HCT116 (cell line): ENCODE measurements at regions not wholly inside any gene's neighbourhood (a gene's known extent, or its start where the extent isn't known, plus 50 kb on each side); places are given as distances from the start of the nearest gene placed in this dataset.

Experiments
- CEBPB ChIP-seq: IDR thresholded peaks from 2 replicates; pipeline ENCODE4 v1.6.1; 2012; ENCODE audit warnings: low read depth
- EGR1 ChIP-seq: IDR thresholded peaks from 2 replicates; pipeline ENCODE4 v1.6.1; 2012; ENCODE audit warnings: low read depth
- EZH2 ChIP-seq: fragments of 200-600 bp; sonication (generic); IDR thresholded peaks from 2 replicates; pipeline ENCODE4 v1.6.1; 2017; ENCODE audit warnings: antibody characterized with exemption, mixed run types
- EZH2phosphoT487 ChIP-seq: fragments of 200-600 bp; IDR thresholded peaks from 2 replicates; pipeline ENCODE4 v1.6.1; 2018; ENCODE audit warnings: antibody characterized with exemption, borderline replicate concordance
- POLR2A ChIP-seq: IDR thresholded peaks from 2 replicates; pipeline ENCODE4 v1.7.0; 2011; ENCODE audit warnings: borderline replicate concordance; ENCODE audit not compliant: insufficient read depth, insufficient read length; ENCODE audit errors: extremely low read depth
- POLR2AphosphoS5 ChIP-seq: IDR thresholded peaks from 2 replicates; pipeline ENCODE4 v1.6.1; 2011; ENCODE audit warnings: mild to moderate bottlenecking, low read depth, low read length, moderate library complexity
- RAD21 ChIP-seq: IDR thresholded peaks from 2 replicates; pipeline ENCODE4 v1.6.1; 2012; ENCODE audit warnings: low read depth, mild to moderate bottlenecking
- SP1 ChIP-seq: IDR thresholded peaks from 2 replicates; pipeline ENCODE4 v1.6.1; 2012; ENCODE audit warnings: low read depth
- SRF ChIP-seq: IDR thresholded peaks from 2 replicates; pipeline ENCODE4 v1.6.1; 2012; ENCODE audit warnings: low read depth
- TCF7L2 ChIP-seq: IDR thresholded peaks from 2 replicates; pipeline ENCODE4 v1.7.0; 2011; ENCODE audit warnings: borderline replicate concordance, inconsistent platforms; ENCODE audit not compliant: insufficient read depth, insufficient read length; ENCODE audit errors: extremely low read depth
- ZNF274 ChIP-seq: fragments of 200-500 bp; sonication (Bioruptor generic); IDR thresholded peaks from 2 replicates; pipeline ENCODE4 v1.6.1; 2014; ENCODE audit warnings: mild to moderate bottlenecking, low read depth, low read length, inconsistent platforms
- TF ChIP-seq, protein P1 (sequence below), 3 experiments: fragments of 200-600 bp in 1 of 3; sonication (generic) in 1 of 3; IDR thresholded peaks in 2 of 3; conservative IDR thresholded peaks in 1 of 3; 2 replicates each; pipeline ENCODE4 v1.5.1; 2012 to 2017; ENCODE audit warnings: low read depth in 2 of 3, low read length in 2 of 3, antibody characterized with exemption in 1 of 3, borderline replicate concordance in 1 of 3, control low read depth in 1 of 3, mild to moderate bottlenecking in 1 of 3, mixed read lengths in 1 of 3, mixed run types in 1 of 3, moderate library complexity in 1 of 3; ENCODE audit not compliant: insufficient read depth in 1 of 3
- TF ChIP-seq, protein P2 (sequence below): IDR thresholded peaks from 2 replicates; pipeline ENCODE4 v1.6.1; 2012
- TF ChIP-seq, protein P3 (sequence below): IDR thresholded peaks from 2 replicates; pipeline ENCODE4 v1.6.1; 2012; ENCODE audit warnings: low read depth

DNA sequence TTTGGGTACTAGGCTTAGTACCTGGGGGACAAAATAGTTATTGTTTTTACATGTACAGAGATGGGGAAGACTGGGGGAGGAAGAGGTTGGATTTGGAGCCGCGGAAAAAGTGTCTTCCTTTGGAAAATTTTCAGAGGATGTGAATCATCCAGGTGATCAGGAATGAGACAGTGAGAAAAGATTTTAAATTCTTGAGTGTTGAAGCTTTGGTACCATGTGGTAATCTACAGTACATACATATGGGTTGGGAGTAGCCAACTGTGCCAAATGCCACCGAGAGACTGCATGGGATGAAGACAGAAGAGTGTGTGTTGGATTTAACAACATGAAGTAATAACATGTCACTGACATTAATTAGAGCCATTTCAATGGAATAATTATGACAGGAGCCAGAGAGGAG, 1238.2 kb downstream of the ROBO1 start:
- TF ChIP-seq, protein P1, sequence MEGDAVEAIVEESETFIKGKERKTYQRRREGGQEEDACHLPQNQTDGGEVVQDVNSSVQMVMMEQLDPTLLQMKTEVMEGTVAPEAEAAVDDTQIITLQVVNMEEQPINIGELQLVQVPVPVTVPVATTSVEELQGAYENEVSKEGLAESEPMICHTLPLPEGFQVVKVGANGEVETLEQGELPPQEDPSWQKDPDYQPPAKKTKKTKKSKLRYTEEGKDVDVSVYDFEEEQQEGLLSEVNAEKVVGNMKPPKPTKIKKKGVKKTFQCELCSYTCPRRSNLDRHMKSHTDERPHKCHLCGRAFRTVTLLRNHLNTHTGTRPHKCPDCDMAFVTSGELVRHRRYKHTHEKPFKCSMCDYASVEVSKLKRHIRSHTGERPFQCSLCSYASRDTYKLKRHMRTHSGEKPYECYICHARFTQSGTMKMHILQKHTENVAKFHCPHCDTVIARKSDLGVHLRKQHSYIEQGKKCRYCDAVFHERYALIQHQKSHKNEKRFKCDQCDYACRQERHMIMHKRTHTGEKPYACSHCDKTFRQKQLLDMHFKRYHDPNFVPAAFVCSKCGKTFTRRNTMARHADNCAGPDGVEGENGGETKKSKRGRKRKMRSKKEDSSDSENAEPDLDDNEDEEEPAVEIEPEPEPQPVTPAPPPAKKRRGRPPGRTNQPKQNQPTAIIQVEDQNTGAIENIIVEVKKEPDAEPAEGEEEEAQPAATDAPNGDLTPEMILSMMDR (IDR thresholded peaks at IDR 0.05 in 2 of 3, conservative IDR thresholded peaks at IDR 0.05 in 1 of 3; ENCODE audit: borderline replicate concordance in 1 of 3, insufficient read depth in 1 of 3, low read depth in 2 of 3, low read length in 2 of 3): no peak
- TF ChIP-seq CEBPB: no peak
- TF ChIP-seq SP1: no peak
- no peak for TF ChIP-seq POLR2A
- no peak for TF ChIP-seq SRF
- no peak for TF ChIP-seq EZH2
- TF ChIP-seq, protein P2, sequence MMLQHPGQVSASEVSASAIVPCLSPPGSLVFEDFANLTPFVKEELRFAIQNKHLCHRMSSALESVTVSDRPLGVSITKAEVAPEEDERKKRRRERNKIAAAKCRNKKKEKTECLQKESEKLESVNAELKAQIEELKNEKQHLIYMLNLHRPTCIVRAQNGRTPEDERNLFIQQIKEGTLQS: no peak
- no peak for TF ChIP-seq RAD21
- TF ChIP-seq TCF7L2: no peak
- no peak for TF ChIP-seq POLR2AphosphoS5
- TF ChIP-seq ZNF274: no peak
- TF ChIP-seq, protein P3, sequence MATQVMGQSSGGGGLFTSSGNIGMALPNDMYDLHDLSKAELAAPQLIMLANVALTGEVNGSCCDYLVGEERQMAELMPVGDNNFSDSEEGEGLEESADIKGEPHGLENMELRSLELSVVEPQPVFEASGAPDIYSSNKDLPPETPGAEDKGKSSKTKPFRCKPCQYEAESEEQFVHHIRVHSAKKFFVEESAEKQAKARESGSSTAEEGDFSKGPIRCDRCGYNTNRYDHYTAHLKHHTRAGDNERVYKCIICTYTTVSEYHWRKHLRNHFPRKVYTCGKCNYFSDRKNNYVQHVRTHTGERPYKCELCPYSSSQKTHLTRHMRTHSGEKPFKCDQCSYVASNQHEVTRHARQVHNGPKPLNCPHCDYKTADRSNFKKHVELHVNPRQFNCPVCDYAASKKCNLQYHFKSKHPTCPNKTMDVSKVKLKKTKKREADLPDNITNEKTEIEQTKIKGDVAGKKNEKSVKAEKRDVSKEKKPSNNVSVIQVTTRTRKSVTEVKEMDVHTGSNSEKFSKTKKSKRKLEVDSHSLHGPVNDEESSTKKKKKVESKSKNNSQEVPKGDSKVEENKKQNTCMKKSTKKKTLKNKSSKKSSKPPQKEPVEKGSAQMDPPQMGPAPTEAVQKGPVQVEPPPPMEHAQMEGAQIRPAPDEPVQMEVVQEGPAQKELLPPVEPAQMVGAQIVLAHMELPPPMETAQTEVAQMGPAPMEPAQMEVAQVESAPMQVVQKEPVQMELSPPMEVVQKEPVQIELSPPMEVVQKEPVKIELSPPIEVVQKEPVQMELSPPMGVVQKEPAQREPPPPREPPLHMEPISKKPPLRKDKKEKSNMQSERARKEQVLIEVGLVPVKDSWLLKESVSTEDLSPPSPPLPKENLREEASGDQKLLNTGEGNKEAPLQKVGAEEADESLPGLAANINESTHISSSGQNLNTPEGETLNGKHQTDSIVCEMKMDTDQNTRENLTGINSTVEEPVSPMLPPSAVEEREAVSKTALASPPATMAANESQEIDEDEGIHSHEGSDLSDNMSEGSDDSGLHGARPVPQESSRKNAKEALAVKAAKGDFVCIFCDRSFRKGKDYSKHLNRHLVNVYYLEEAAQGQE: no peak
- no peak for TF ChIP-seq EGR1
- no peak for TF ChIP-seq EZH2phosphoT487
